AG04449 (cell line): ENCODE measurements at regions not wholly inside any gene's neighbourhood (a gene's known extent, or its start where the extent isn't known, plus 50 kb on each side); places are given as distances from the start of the nearest gene placed in this dataset.

Experiments
- CTCF ChIA-PET: fragments of 350-600 bp; formaldehyde crosslinking; extraction: SDS; loops from one replicate; lab custom pipeline; 2021; ENCODE audit warnings: antibody characterized with exemption; lab: Yijun Ruan, JAX
- POLR2A ChIA-PET: fragments of 400-600, 350-600 bp; formaldehyde crosslinking; extraction: SDS; loops from one replicate; lab custom pipeline; 2020; ENCODE audit warnings: antibody characterized with exemption, inconsistent platforms; lab: Yijun Ruan, JAX
- DNase-seq: peaks from one replicate; pipeline ENCODE4 v3.0.0-alpha.2; 2010; ENCODE audit warnings: low read depth, low spot score
- H3K4me3 ChIP-seq: 2 replicates; pipeline ENCODE4 v1.5.1; 2011; ENCODE audit warnings: low read depth, mild to moderate bottlenecking, control low read depth, low read length
- TF ChIP-seq, protein P1 (sequence below): IDR thresholded peaks from one replicate; pipeline ENCODE4 v1.5.1; 2011; ENCODE audit warnings: mild to moderate bottlenecking, moderate library complexity, low read length, control low read depth, inconsistent platforms; ENCODE audit not compliant: insufficient read depth; ENCODE audit errors: missing control alignments

DNA sequence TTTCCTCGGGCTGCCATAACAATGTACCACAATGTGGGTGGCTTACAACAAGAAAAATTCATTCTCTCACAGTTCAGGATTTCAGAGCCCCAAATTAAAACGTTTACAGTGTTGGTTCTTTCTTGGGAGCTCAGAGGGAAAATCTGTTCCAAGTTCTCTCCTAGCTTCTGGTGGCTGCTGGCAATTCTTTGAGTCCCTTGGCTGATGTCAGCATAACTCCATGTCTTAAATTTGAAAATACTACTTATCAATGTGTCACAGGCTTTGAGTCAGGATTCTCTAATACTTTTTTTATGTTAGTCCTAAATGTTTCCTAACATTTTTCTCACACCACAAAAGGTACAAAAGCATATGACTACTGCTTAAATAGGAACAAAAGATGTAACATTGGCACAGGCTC is 198.4 kb upstream of the ATXN7L3B start:
- ChIA-PET CTCF (no interaction called here), POLR2A (no interaction called here)
- TF ChIP-seq, protein P1, sequence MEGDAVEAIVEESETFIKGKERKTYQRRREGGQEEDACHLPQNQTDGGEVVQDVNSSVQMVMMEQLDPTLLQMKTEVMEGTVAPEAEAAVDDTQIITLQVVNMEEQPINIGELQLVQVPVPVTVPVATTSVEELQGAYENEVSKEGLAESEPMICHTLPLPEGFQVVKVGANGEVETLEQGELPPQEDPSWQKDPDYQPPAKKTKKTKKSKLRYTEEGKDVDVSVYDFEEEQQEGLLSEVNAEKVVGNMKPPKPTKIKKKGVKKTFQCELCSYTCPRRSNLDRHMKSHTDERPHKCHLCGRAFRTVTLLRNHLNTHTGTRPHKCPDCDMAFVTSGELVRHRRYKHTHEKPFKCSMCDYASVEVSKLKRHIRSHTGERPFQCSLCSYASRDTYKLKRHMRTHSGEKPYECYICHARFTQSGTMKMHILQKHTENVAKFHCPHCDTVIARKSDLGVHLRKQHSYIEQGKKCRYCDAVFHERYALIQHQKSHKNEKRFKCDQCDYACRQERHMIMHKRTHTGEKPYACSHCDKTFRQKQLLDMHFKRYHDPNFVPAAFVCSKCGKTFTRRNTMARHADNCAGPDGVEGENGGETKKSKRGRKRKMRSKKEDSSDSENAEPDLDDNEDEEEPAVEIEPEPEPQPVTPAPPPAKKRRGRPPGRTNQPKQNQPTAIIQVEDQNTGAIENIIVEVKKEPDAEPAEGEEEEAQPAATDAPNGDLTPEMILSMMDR: no peak
- no peak overlapping the region for H3K4me3 ChIP-seq
- no peak for DNase-seq

DNA sequence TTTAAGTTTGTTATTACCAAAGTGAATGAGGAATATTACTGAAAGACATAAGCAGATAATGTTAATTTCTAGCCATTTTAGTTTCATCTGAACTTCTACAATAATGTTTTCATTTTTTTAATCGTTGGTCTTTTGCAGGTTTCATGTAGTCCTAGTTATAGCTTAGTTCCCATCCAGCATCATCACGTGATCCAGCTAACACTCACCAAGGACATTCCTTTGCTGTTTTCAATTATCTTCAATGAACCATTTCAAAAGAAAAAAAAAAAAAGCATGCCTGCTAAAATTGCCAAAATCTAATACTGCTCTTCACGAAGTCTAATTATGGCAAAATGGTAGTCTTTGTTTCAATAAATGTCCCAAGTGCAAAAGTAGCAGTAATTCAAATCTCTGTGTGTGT is 187.7 kb upstream of the ATXN7L3B start:
- ChIA-PET POLR2A (no interaction called here), CTCF (interaction anchor here (1.8 kb wide), 1 partner anchor 15 kb away, joined by 5 read pairs; no protein-coding TSS in a partner anchor)
- no peak overlapping the region for H3K4me3 ChIP-seq
- no peak for DNase-seq
- TF ChIP-seq, protein P1: no peak

DNA sequence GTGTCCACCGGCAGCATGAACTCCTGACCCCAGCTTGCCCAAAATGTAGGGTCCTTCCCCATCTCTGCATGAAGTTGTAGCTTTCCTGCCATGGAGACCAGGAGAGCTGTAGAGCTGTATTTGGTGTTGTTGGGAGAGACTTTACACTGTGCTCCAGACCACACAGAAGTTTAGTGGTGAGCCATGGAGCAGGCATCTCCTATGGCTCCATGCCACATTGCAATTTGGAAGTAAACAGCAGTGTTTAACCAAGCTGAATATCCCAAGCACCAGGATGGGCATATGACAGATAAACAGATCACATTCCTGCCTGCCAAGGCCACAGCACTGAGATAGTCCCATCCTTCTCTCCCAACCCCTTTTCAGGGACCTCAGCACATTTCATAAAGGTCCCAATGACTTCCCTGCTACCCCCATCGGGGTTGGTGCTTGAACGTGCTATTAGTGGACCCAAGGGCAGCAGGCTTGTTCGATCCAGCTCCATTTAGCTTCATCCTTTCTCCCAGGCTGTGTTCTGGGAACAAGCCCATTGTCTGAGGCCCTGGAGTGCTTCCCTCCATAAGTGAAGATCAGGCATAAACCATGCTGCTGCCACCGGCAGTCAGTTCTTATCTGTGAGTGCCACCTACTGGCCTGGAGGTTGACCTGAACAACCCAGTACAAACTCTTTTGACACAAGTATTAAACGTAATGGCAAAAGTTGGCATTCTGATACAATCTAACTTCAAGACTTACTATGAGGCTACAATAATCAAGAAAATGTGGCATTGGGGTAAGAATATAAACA is 172.3 kb upstream of the ATXN7L3B start:
- no peak for DNase-seq
- H3K4me3 ChIP-seq: no peak overlapping the region
- ChIA-PET CTCF (interaction anchor here (0.9 to 1.0 kb wide), 2 partner anchors 12 to 15 kb away, joined by 4 to 5 read pairs; no protein-coding TSS in a partner anchor), POLR2A (no interaction called here)
- TF ChIP-seq, protein P1: peak; percentile 57

DNA sequence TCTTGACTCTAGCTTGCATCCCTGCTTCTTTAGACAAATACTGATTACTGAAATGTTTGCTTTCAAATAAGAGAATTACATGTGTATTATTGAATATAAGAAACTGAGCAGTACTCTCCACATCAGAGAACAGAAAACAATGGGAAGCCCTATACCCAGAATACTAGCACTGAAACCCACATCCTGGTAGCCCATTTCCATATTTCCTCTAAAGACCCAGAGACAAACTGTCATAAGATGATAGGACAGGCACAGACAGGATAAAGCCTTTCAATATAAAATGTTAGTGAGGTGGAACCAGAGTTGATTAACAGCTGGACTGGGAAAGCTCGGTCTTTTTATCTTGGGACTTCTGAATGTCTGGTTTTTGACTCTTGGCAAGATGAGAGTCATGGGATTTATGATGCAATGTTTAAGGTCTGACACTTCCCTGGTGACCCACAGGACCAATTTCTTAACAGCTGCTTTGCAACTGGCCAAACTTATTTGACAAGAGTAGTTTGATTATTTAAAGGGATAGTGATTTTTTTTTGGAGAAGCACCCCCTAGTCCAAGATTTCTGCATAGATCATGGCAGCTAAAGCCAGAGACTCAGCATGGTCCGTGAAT is 166.9 kb upstream of the ATXN7L3B start:
- no peak overlapping the region for H3K4me3 ChIP-seq
- no peak for DNase-seq
- POLR2A ChIA-PET: no interaction called here
- CTCF ChIA-PET: interaction anchor here (1.1 kb wide), 1 partner anchor 349 kb away, joined by 3 read pairs; no protein-coding TSS in a partner anchor
- TF ChIP-seq, protein P1: no peak

DNA sequence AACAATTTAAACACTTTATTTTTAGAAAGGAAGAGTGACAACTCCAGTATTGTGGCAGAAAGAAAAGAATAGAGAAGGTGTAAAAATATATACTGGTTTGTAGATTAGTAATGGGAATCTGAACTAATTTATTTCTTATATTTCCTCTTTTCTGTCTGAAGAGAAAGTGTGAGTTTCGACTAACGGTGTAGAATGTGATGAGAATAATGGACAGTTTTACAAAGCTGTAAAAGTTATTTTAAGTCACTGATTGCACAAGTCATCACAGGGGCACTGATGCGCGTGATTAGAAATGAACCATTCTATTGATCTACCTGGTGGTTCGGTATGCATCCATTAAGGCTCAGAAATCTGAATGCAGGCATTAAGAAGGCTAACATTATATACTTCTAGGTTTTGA is 158.5 kb upstream of the ATXN7L3B start:
- DNase-seq: no peak
- ChIA-PET CTCF (no interaction called here), POLR2A (no interaction called here)
- TF ChIP-seq, protein P1: no peak
- no peak overlapping the region for H3K4me3 ChIP-seq

DNA sequence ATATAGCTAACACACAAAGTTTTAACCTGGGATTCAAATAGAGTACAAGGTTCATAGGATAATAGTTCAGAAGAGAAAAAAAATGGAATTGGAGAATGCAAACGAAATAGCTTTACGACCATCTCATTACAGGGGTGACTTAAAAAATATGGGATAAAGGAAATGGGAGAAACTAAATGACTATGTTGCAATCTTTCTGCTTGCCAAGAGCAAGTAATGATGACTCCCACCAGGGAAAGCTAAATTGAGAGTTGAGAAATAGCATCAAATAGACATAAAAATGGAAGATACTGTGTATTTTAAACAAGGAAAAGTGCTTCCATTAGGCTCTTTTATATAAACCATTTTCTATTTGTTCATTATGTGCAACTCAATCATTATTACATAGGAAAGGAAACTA is 155.7 kb upstream of the ATXN7L3B start:
- H3K4me3 ChIP-seq: no peak overlapping the region
- ChIA-PET CTCF (no interaction called here), POLR2A (no interaction called here)
- DNase-seq: no peak
- TF ChIP-seq, protein P1: no peak
